GM12873 (cell line): ENCODE measurements at regions not wholly inside any gene's neighbourhood (a gene's known extent, or its start where the extent isn't known, plus 50 kb on each side); places are given as distances from the start of the nearest gene placed in this dataset.

Experiments used
- CTCF ChIP-seq: IDR thresholded peaks from 2 replicates; pipeline ENCODE4 v1.5.1; 2012; ENCODE audit warnings: low read depth, mild to moderate bottlenecking, moderate library complexity, low read length, control low read depth; ENCODE audit not compliant: insufficient read depth; ENCODE audit errors: missing control alignments

GRCh38 chr6:54722328-54722727, 124.2 kb upstream of the FAM83B start:
- no peak for TF ChIP-seq CTCF

- no peak for TF ChIP-seq CTCF
These were observed 116.9 kb upstream of the FAM83B start for GRCh38 chr6:54729716-54730115.

- no peak for TF ChIP-seq CTCF
These were observed 115.6 kb upstream of the FAM83B start for GRCh38 chr6:54730767-54731630.

GRCh38 chr6:54737247-54737646, 109.3 kb upstream of the FAM83B start:
- peak; percentile 71 for TF ChIP-seq CTCF

- TF ChIP-seq CTCF: no peak
These were observed 98.6 kb upstream of the FAM83B start for GRCh38 chr6:54747955-54748354.

- TF ChIP-seq CTCF: no peak
These were observed 92.2 kb upstream of the FAM83B start for GRCh38 chr6:54754406-54754805.

- no peak for TF ChIP-seq CTCF
These were observed 88.2 kb upstream of the FAM83B start for GRCh38 chr6:54758340-54758739.

- no peak for TF ChIP-seq CTCF
These were observed 78.1 kb upstream of the FAM83B start for GRCh38 chr6:54768494-54768893.
